OCI-LY3 (cell line): ENCODE measurements at regions not wholly inside any gene's neighbourhood (a gene's known extent, or its start where the extent isn't known, plus 50 kb on each side); places are given as distances from the start of the nearest gene placed in this dataset.

Experiments
- H2AFZ ChIP-seq: fragments of 200-600, 300-600 bp; shearing (Covaris generic); 2 replicates; pipeline ENCODE4 v1.6.0; 2014; ENCODE audit warnings: antibody characterized with exemption, low read depth, low read length
- H3K27ac ChIP-seq: fragments of 200-600, 300-600 bp; sonication (generic); 2 replicates; pipeline ENCODE4 v1.5.1; 2014; ENCODE audit warnings: mild to moderate bottlenecking, low read length, moderate library complexity, mixed read lengths
- H3K27me3 ChIP-seq: fragments of 200-600, 300-600 bp; sonication (generic); 2 replicates; pipeline ENCODE4 v1.6.1; 2014; ENCODE audit warnings: low read depth, low read length, mixed read lengths
- H3K36me3 ChIP-seq: fragments of 200-600, 300-600 bp; sonication (generic); replicated peaks from 2 replicates; pipeline ENCODE3; 2014; ENCODE audit warnings: low read depth, low read length, mixed read lengths
- H3K4me1 ChIP-seq: fragments of 300-600, 200-600 bp; sonication (generic); 2 replicates; pipeline ENCODE4 v1.6.1; 2014; ENCODE audit warnings: low read length, mixed read lengths
- H3K4me2 ChIP-seq: fragments of 200-600, 300-600 bp; sonication (generic); 2 replicates; pipeline ENCODE4 v1.6.1; 2014; ENCODE audit warnings: low read length, mixed read lengths
- H3K4me3 ChIP-seq: fragments of 300-600, 200-600 bp; sonication (generic); 2 replicates; pipeline ENCODE4 v1.5.1; 2014; ENCODE audit warnings: antibody characterized with exemption, mild to moderate bottlenecking, low read length, moderate library complexity
- H3K79me2 ChIP-seq: fragments of 300-600, 200-600 bp; shearing (Covaris generic); 2 replicates; pipeline ENCODE4 v1.6.1; 2014; ENCODE audit warnings: mild to moderate bottlenecking, low read length, mixed read lengths
- H3K9ac ChIP-seq: fragments of 300-600, 200-600 bp; shearing (Covaris generic); 2 replicates; pipeline ENCODE4 v1.6.0; 2014; ENCODE audit warnings: mild to moderate bottlenecking, low read length, moderate library complexity
- H3K9me3 ChIP-seq: fragments of 200-600, 300-600 bp; shearing (Covaris generic); 2 replicates; pipeline ENCODE4 v1.6.1; 2014; ENCODE audit warnings: low read length, mixed read lengths; ENCODE audit not compliant: insufficient read depth
- H4K20me1 ChIP-seq: fragments of 200-600, 300-600 bp; sonication (generic); 2 replicates; pipeline ENCODE4 v1.6.1; 2016; ENCODE audit warnings: low read length, mixed read lengths; ENCODE audit not compliant: insufficient read depth
- EZH2phosphoT487 ChIP-seq: fragments of 200-600 bp; shearing (Covaris generic); IDR thresholded peaks from 2 replicates; pipeline ENCODE4 v1.6.1; 2018; ENCODE audit warnings: antibody characterized with exemption, mixed run types, low read depth
- TF ChIP-seq, protein P1 (sequence below): fragments of 200-600, 300-600 bp; sonication (generic); IDR thresholded peaks from 2 replicates; pipeline ENCODE4 v1.5.1; 2014; ENCODE audit warnings: antibody characterized with exemption, low read length, low read depth

GRCh38 chr7:51471210-51471980 is 154.8 kb upstream of the COBL start:
- Histone ChIP-seq H3K9ac (no peak overlapping the region), H3K4me3 (no peak overlapping the region)

DNA sequence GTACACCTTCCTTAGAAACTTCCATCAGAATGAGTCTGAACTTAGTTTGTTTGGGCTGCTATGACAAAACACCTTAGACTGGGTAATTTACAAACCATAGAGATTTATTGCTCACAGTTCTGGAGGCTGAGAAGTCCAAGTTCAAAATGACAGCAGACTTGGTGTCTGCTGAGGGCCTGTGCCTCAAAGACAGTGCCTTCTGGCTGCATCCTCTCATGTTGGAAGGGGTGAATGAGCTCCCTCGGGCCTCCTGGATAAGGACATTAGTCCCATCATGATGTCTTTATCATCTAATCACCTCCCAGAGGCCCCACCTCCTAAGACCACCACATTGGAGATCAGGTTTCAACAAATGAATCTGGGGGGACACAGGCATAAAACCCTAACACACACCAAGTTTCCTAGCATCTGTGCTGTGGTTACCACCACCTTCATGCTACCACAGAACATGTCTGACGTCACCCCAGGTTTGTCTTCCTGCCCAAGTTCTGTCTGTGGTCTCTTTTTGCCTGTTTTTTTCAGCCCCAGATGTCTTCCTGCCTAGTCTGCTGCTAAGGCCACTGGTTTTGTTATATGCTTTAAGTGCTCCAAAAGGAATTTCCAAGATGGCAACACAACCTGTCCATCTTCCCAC is 150.9 kb upstream of the COBL start:
- H3K4me2 ChIP-seq: no peak overlapping the region
- H3K9me3 ChIP-seq: no peaks in the 10 kb centered on the region
- no peak overlapping the region for H3K4me3 ChIP-seq
- H3K9ac ChIP-seq: no peak overlapping the region
- no peaks in the 10 kb centered on the region for H3K79me2 ChIP-seq
- TF ChIP-seq, protein P1, sequence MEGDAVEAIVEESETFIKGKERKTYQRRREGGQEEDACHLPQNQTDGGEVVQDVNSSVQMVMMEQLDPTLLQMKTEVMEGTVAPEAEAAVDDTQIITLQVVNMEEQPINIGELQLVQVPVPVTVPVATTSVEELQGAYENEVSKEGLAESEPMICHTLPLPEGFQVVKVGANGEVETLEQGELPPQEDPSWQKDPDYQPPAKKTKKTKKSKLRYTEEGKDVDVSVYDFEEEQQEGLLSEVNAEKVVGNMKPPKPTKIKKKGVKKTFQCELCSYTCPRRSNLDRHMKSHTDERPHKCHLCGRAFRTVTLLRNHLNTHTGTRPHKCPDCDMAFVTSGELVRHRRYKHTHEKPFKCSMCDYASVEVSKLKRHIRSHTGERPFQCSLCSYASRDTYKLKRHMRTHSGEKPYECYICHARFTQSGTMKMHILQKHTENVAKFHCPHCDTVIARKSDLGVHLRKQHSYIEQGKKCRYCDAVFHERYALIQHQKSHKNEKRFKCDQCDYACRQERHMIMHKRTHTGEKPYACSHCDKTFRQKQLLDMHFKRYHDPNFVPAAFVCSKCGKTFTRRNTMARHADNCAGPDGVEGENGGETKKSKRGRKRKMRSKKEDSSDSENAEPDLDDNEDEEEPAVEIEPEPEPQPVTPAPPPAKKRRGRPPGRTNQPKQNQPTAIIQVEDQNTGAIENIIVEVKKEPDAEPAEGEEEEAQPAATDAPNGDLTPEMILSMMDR: no peak
- no peak for TF ChIP-seq EZH2phosphoT487
- H3K27me3 ChIP-seq: no peaks in the 10 kb centered on the region
- H3K4me1 ChIP-seq: no peaks in the 10 kb centered on the region
- H4K20me1 ChIP-seq: no peaks in the 10 kb centered on the region
- H2AFZ ChIP-seq: no peak overlapping the region
- H3K27ac ChIP-seq: no peak overlapping the region
- H3K36me3 ChIP-seq: no peaks in the 10 kb centered on the region

More at GRCh38 chr7:51471210-51471980, 154.8 kb upstream of the COBL start:
- no peak overlapping the region for H2AFZ ChIP-seq
- no peak overlapping the region for H3K27ac ChIP-seq
- H3K9me3 ChIP-seq: no peaks in the 10 kb centered on the region
- H3K27me3 ChIP-seq: no peaks in the 10 kb centered on the region
- no peak overlapping the region for H3K4me2 ChIP-seq
- no peaks in the 10 kb centered on the region for H4K20me1 ChIP-seq
- no peaks in the 10 kb centered on the region for H3K79me2 ChIP-seq
- no peak for TF ChIP-seq EZH2phosphoT487
- TF ChIP-seq, protein P1: no peak
- no peaks in the 10 kb centered on the region for H3K4me1 ChIP-seq
- no peaks in the 10 kb centered on the region for H3K36me3 ChIP-seq

- Histone ChIP-seq H3K4me2 (no peak overlapping the region), H3K9ac (no peak overlapping the region), H3K27me3 (no peaks in the 10 kb centered on the region), H3K27ac (no peak overlapping the region), H3K9me3 (no peaks in the 10 kb centered on the region), H3K4me1 (no peaks in the 10 kb centered on the region), H3K79me2 (no peaks in the 10 kb centered on the region), H4K20me1 (no peaks in the 10 kb centered on the region), H2AFZ (no peak overlapping the region), H3K36me3 (no peaks in the 10 kb centered on the region), H3K4me3 (no peak overlapping the region)
- no peak for TF ChIP-seq EZH2phosphoT487
- TF ChIP-seq, protein P1: no peak
Measured at GRCh38 chr7:51459809-51460208, 143.2 kb upstream of the COBL start.

- H3K79me2 ChIP-seq: no peaks in the 10 kb centered on the region
- H4K20me1 ChIP-seq: no peaks in the 10 kb centered on the region
- H3K9me3 ChIP-seq: no peaks in the 10 kb centered on the region
- H3K9ac ChIP-seq: no peak overlapping the region
- H3K27me3 ChIP-seq: no peaks in the 10 kb centered on the region
- TF ChIP-seq, protein P1: no peak
- TF ChIP-seq EZH2phosphoT487: no peak
- no peak overlapping the region for H3K4me2 ChIP-seq
- H3K27ac ChIP-seq: no peak overlapping the region
- H3K4me3 ChIP-seq: no peak overlapping the region
- no peaks in the 10 kb centered on the region for H3K4me1 ChIP-seq
- H3K36me3 ChIP-seq: no peaks in the 10 kb centered on the region
- no peak overlapping the region for H2AFZ ChIP-seq
Measured at GRCh38 chr7:51458693-51459092, 142.1 kb upstream of the COBL start.
